ENCODE measurements at regions not wholly inside any gene's neighbourhood (a gene's known extent, or its start where the extent isn't known, plus 50 kb on each side); places are given as distances from the start of the nearest gene placed in this dataset.

- no peak overlapping the region for H3K27ac ChIP-seq
- intact Hi-C loops (cut with DNase I) = no loop called here
- no peaks in the 10 kb centered on the region for H3K9me3 ChIP-seq
- H3K36me3 ChIP-seq = no peaks in the 10 kb centered on the region
- TF ChIP-seq CTCF (IDR thresholded peaks at IDR 0.05) (no peak), POLR2A (IDR thresholded peaks at IDR 0.05) (no peak)
- H3K4me3 ChIP-seq (replicated peaks in 1 of 3) = no peak overlapping the region
- DNase-seq = no peak
- H3K4me1 ChIP-seq = no peaks in the 10 kb centered on the region
- H3K27me3 ChIP-seq = no peaks in the 10 kb centered on the region
Observed at GRCh38 chr9:30713243-30713642, 1671.2 kb upstream of the ACO1 start.

GRCh38 chr9:30714389-30714788 is 1670.1 kb upstream of the ACO1 start:
- H3K36me3 ChIP-seq = no peaks in the 10 kb centered on the region
- no peak overlapping the region for H3K4me3 ChIP-seq (replicated peaks in 1 of 3)
- no peaks in the 10 kb centered on the region for H3K4me1 ChIP-seq
- 75 to 76% methylated on average over 1 of the region's 1 CpG for WGBS, 2 donors
- H3K9me3 ChIP-seq = no peaks in the 10 kb centered on the region
- TF ChIP-seq POLR2A (IDR thresholded peaks at IDR 0.05) (no peak), CTCF (IDR thresholded peaks at IDR 0.05) (no peak)
- no peaks in the 10 kb centered on the region for H3K27me3 ChIP-seq
- no peak for DNase-seq
- intact Hi-C loops (cut with DNase I) = no loop called here
- no peak overlapping the region for H3K27ac ChIP-seq

GRCh38 chr9:30718483-30718882 is 1666.0 kb upstream of the ACO1 start:
- H3K27ac ChIP-seq = no peak overlapping the region
- no peaks in the 10 kb centered on the region for H3K4me1 ChIP-seq
- WGBS, 2 donors = 79 to 87% methylated on average over 1 of the region's 1 CpG
- DNase-seq = no peak
- no peak for TF ChIP-seq CTCF (IDR thresholded peaks at IDR 0.05)
- no peak for TF ChIP-seq POLR2A (IDR thresholded peaks at IDR 0.05)
- H3K27me3 ChIP-seq = no peaks in the 10 kb centered on the region
- intact Hi-C loops (cut with DNase I) = no loop called here
- H3K36me3 ChIP-seq = no peaks in the 10 kb centered on the region
- H3K9me3 ChIP-seq = no peaks in the 10 kb centered on the region
- no peak overlapping the region for H3K4me3 ChIP-seq (replicated peaks in 1 of 3)

GRCh38 chr9:30722065-30722464 is 1662.4 kb upstream of the ACO1 start:
- no peaks in the 10 kb centered on the region for H3K4me1 ChIP-seq
- DNase-seq = no peak
- TF ChIP-seq CTCF (IDR thresholded peaks at IDR 0.05) = no peak
- TF ChIP-seq POLR2A (IDR thresholded peaks at IDR 0.05) = no peak
- 84 to 93% methylated on average over 5 of the region's 5 CpGs for WGBS, 2 donors
- intact Hi-C loops (cut with DNase I) = no loop called here
- no peaks in the 10 kb centered on the region for H3K9me3 ChIP-seq
- H3K27me3 ChIP-seq = no peaks in the 10 kb centered on the region
- H3K4me3 ChIP-seq (replicated peaks in 1 of 3) = no peak overlapping the region
- H3K36me3 ChIP-seq = no peaks in the 10 kb centered on the region
- H3K27ac ChIP-seq = no peak overlapping the region

- no peak for DNase-seq
- Histone ChIP-seq H3K4me3 (replicated peaks in 1 of 3) (no peak overlapping the region), H3K4me1 (no peaks in the 10 kb centered on the region), H3K9me3 (no peaks in the 10 kb centered on the region), H3K36me3 (no peaks in the 10 kb centered on the region), H3K27ac (no peak overlapping the region), H3K27me3 (no peaks in the 10 kb centered on the region)
- intact Hi-C loops (cut with DNase I) = no loop called here
- 84 to 92% methylated on average over 3 to 4 of the region's 4 CpGs for WGBS, 2 donors
- TF ChIP-seq CTCF (IDR thresholded peaks at IDR 0.05) (no peak), POLR2A (IDR thresholded peaks at IDR 0.05) (no peak)
Observed at GRCh38 chr9:30723656-30724055, 1660.8 kb upstream of the ACO1 start.

Data from thyroid gland (tissue), 4 donors.